ENCODE measurements at regions not wholly inside any gene's neighbourhood (a gene's known extent, or its start where the extent isn't known, plus 50 kb on each side); places are given as distances from the start of the nearest gene placed in this dataset.

- H3K4me3 ChIP-seq (ENCODE audit: low read depth, low read length), result no peak overlapping the region
- CTCF ChIA-PET, result no interaction called here
- TF ChIP-seq CTCF (IDR thresholded peaks at IDR 0.05; ENCODE audit: insufficient read depth, low read length, missing control alignments), result no peak
- POLR2A ChIA-PET, result no interaction called here
- no peak for DNase-seq (ENCODE audit: low read depth, low spot score)
These were observed 212.9 kb upstream of the SLC7A11 start for GRCh38 chr4:138455097-138455496.

GRCh38 chr4:138452826-138453225 is 210.7 kb upstream of the SLC7A11 start:
- ChIA-PET CTCF (no interaction called here), POLR2A (no interaction called here)
- no peak for DNase-seq (ENCODE audit: low read depth, low spot score)
- H3K4me3 ChIP-seq (ENCODE audit: low read depth, low read length), result no peak overlapping the region
- no peak for TF ChIP-seq CTCF (IDR thresholded peaks at IDR 0.05; ENCODE audit: insufficient read depth, low read length, missing control alignments)

- ChIA-PET CTCF (no interaction called here), POLR2A (no interaction called here)
- no peak for DNase-seq (ENCODE audit: low read depth, low spot score)
- no peak overlapping the region for H3K4me3 ChIP-seq (ENCODE audit: low read depth, low read length)
- no peak for TF ChIP-seq CTCF (IDR thresholded peaks at IDR 0.05; ENCODE audit: insufficient read depth, low read length, missing control alignments)
These were observed 209.1 kb upstream of the SLC7A11 start for GRCh38 chr4:138451276-138451663.

- H3K4me3 ChIP-seq (ENCODE audit: low read depth, low read length), result no peak overlapping the region
- DNase-seq (ENCODE audit: low read depth, low spot score), result no peak
- CTCF ChIA-PET, result no interaction called here
- no peak for TF ChIP-seq CTCF (IDR thresholded peaks at IDR 0.05; ENCODE audit: insufficient read depth, low read length, missing control alignments)
- POLR2A ChIA-PET, result no interaction called here
These were observed 208.6 kb upstream of the SLC7A11 start for GRCh38 chr4:138450546-138451275.

- no peak overlapping the region for H3K4me3 ChIP-seq (ENCODE audit: low read depth, low read length)
- ChIA-PET CTCF (no interaction called here), POLR2A (no interaction called here)
- DNase-seq (ENCODE audit: low read depth, low spot score), result no peak
- no peak for TF ChIP-seq CTCF (IDR thresholded peaks at IDR 0.05; ENCODE audit: insufficient read depth, low read length, missing control alignments)
These were observed 207.8 kb upstream of the SLC7A11 start for GRCh38 chr4:138449938-138450337.

- ChIA-PET CTCF (no interaction called here), POLR2A (no interaction called here)
- TF ChIP-seq CTCF (IDR thresholded peaks at IDR 0.05; ENCODE audit: insufficient read depth, low read length, missing control alignments), result no peak
- DNase-seq (ENCODE audit: low read depth, low spot score), result no peak
- H3K4me3 ChIP-seq (ENCODE audit: low read depth, low read length), result no peak overlapping the region
These were observed 206.0 kb upstream of the SLC7A11 start for GRCh38 chr4:138448169-138448568.

All from AG04449 (cell line).